Sigmoid colon (tissue), 6 donors: ENCODE measurements at regions not wholly inside any gene's neighbourhood (a gene's known extent, or its start where the extent isn't known, plus 50 kb on each side); places are given as distances from the start of the nearest gene placed in this dataset.

ENCODE experiments used
- DNase-seq: peaks from one replicate; pipeline ENCODE4 v3.0.0-alpha.2; 2019
- H3K27ac ChIP-seq, 4 donors: fragments of 200-600 bp; sonication (generic); one replicate each; pipeline ENCODE4 v1.5.1; 2016 to 2019; ENCODE audit warnings: mild to moderate bottlenecking in 1 of 4
- H3K27me3 ChIP-seq, 3 donors: fragments of 200-600 bp; sonication (generic); one replicate each; pipeline ENCODE4 v1.5.1; 2019; ENCODE audit warnings: mild to moderate bottlenecking in 1 of 3
- H3K36me3 ChIP-seq, 4 donors: fragments of 200-600 bp; sonication (generic); one replicate each; pipeline ENCODE4 v1.5.1; 2016 to 2019
- H3K4me1 ChIP-seq, 4 donors: fragments of 200-600 bp; sonication (generic); one replicate each; pipeline ENCODE4 v1.5.1; 2017 to 2019
- H3K4me3 ChIP-seq, 4 donors: fragments of 200-600 bp; sonication (generic); one replicate each; pipeline ENCODE4 v1.5.1; 2017 to 2019; ENCODE audit warnings: mild to moderate bottlenecking in 2 of 4, moderate library complexity in 1 of 4
- H3K9me3 ChIP-seq, 4 donors: fragments of 200-600 bp in 3 of 4; sonication (generic) in 3 of 4; one replicate each; pipeline versions ENCODE4 v1.5.1 to v1.6.1; 2013 to 2019
- CTCF ChIP-seq, 4 experiments: fragments of 450-650 bp in 3 of 4; fragments of 200-600 bp in 1 of 4; IDR thresholded peaks; one replicate each; pipeline ENCODE4 v1.5.1; 2016 to 2019; ENCODE audit warnings: antibody characterized with exemption in 4 of 4, mild to moderate bottlenecking in 3 of 4, moderate library complexity in 2 of 4
- EP300 ChIP-seq, 4 donors: sonication (generic); formaldehyde crosslinking; IDR thresholded peaks; one replicate each; pipeline ENCODE4 v1.6.1; 2017; ENCODE audit warnings: antibody characterized with exemption in 4 of 4
- POLR2A ChIP-seq, 2 donors: fragments of 450-650 bp; IDR thresholded peaks; one replicate each; pipeline ENCODE4 v1.6.1; 2016; ENCODE audit warnings: antibody characterized with exemption in 2 of 2, mild to moderate bottlenecking in 2 of 2, moderate library complexity in 2 of 2
- POLR2AphosphoS5 ChIP-seq, 4 donors: sonication (generic); formaldehyde crosslinking; IDR thresholded peaks; one replicate each; pipeline ENCODE4 v1.6.1; 2017; ENCODE audit warnings: antibody characterized with exemption in 4 of 4
- WGBS, 2 donors: extraction: QIAGEN DNeasy Blood & Tissue Kit; methylation state at CpG; one replicate each; pipeline ENCODE4 v1.1.7; 2013; 5-methylcytosine and 5-hydroxymethylcytosine counted together
- intact Hi-C: fragments of 100-400 bp; cut with DNase I; formaldehyde crosslinking; loops from one replicate; pipeline ENCODE4 v1.15.1; 2023
- donor health status: healthy with polysubstance abuse.
- donor health status: healthy.

- Histone ChIP-seq H3K4me3 (no peak overlapping the region), H3K27me3 (no peaks in the 10 kb centered on the region), H3K36me3 (no peaks in the 10 kb centered on the region), H3K4me1 (no peaks in the 10 kb centered on the region), H3K9me3 (no peaks in the 10 kb centered on the region), H3K27ac (no peak overlapping the region)
- DNase-seq = no peak
- intact Hi-C loops = no loop called here
- TF ChIP-seq POLR2A (IDR thresholded peaks at IDR 0.05) (no peak), EP300 (IDR thresholded peaks at IDR 0.05) (no peak), POLR2AphosphoS5 (IDR thresholded peaks at IDR 0.05) (no peak), CTCF (IDR thresholded peaks at IDR 0.05) (no peak)
- 81 to 90% methylated on average over 30 of the region's 30 CpGs for WGBS, 2 donors
Measured at GRCh38 chr2:240290432-240291336, 144.8 kb upstream of the GPC1 start.

- H3K27me3 ChIP-seq = no peaks in the 10 kb centered on the region
- H3K4me1 ChIP-seq = no peaks in the 10 kb centered on the region
- TF ChIP-seq POLR2AphosphoS5 (IDR thresholded peaks at IDR 0.05) = no peak
- no peak for TF ChIP-seq EP300 (IDR thresholded peaks at IDR 0.05)
- H3K4me3 ChIP-seq = no peak overlapping the region
- intact Hi-C loops = no loop called here
- no peaks in the 10 kb centered on the region for H3K36me3 ChIP-seq
- WGBS, 2 donors = 76 to 83% methylated on average over 16 of the region's 16 CpGs
- DNase-seq = no peak
- H3K9me3 ChIP-seq = no peaks in the 10 kb centered on the region
- H3K27ac ChIP-seq = no peak overlapping the region
Measured at GRCh38 chr2:240291337-240292034, 144.0 kb upstream of the GPC1 start.

GRCh38 chr2:240292035-240292574 lies 143.4 kb upstream of the GPC1 start:
- TF ChIP-seq CTCF (IDR thresholded peaks at IDR 0.05) = no peak
- Histone ChIP-seq H3K9me3 (no peaks in the 10 kb centered on the region), H3K36me3 (no peaks in the 10 kb centered on the region), H3K27ac (no peak overlapping the region), H3K4me1 (no peaks in the 10 kb centered on the region), H3K27me3 (no peaks in the 10 kb centered on the region), H3K4me3 (no peak overlapping the region)
- WGBS, 2 donors = 67 to 80% methylated on average over 8 of the region's 8 CpGs
- no peak for DNase-seq
- intact Hi-C loops = no loop called here

- no peak overlapping the region for H3K27ac ChIP-seq
- DNase-seq = no peak
- WGBS, 2 donors = 81 to 85% methylated on average over 15 of the region's 15 CpGs
Measured at GRCh38 chr2:240292619-240293525, 142.6 kb upstream of the GPC1 start.

More at GRCh38 chr2:240292619-240293525, 142.6 kb upstream of the GPC1 start:
- intact Hi-C loops = no loop called here
- TF ChIP-seq POLR2AphosphoS5 (IDR thresholded peaks at IDR 0.05) = no peak
- TF ChIP-seq CTCF (IDR thresholded peaks at IDR 0.05) = no peak
- TF ChIP-seq EP300 (IDR thresholded peaks at IDR 0.05) = no peak
- no peak for TF ChIP-seq POLR2A (IDR thresholded peaks at IDR 0.05)
- Histone ChIP-seq H3K4me3 (no peak overlapping the region), H3K9me3 (no peaks in the 10 kb centered on the region), H3K36me3 (no peaks in the 10 kb centered on the region), H3K4me1 (no peaks in the 10 kb centered on the region), H3K27me3 (no peaks in the 10 kb centered on the region)
